SKM-1 treated with dmso at 0.1 percent for 144 hours (cell line): ENCODE measurements at regions not wholly inside any gene's neighbourhood (a gene's known extent, or its start where the extent isn't known, plus 50 kb on each side); places are given as distances from the start of the nearest gene placed in this dataset.
"Not testable (repeated sequence)": the region's sequence is repeated elsewhere in the genome, so short reads cannot be mapped to it uniquely, and the experiment has no call there.

Source experiments
- DNase-seq: peaks from one replicate; lab custom pipeline; 2025; ENCODE audit not compliant: unreplicated experiment; lab: John Stamatoyannopoulos, UW

DNA sequence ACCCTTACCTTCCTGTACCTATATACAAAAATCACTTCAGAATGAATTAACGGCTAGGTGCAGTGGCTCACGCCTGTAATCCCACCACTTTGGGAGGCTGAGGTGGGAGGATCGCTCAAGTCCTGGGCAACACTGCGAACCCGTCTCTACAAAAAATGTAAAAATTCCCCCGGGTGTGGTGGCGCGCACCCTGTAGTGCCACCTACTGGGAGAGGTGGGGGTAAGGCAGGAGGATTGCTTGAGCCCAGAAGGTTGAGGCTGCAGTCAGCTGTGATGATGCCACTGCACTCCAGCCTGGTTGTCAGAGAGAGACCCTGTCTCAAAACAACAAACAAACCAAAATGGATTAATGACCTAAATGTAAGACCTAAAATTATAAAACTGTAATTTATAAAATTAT, 307.6 kb downstream of the SPATA31A1 start:
- DNase-seq: not testable (repeated sequence)

DNA sequence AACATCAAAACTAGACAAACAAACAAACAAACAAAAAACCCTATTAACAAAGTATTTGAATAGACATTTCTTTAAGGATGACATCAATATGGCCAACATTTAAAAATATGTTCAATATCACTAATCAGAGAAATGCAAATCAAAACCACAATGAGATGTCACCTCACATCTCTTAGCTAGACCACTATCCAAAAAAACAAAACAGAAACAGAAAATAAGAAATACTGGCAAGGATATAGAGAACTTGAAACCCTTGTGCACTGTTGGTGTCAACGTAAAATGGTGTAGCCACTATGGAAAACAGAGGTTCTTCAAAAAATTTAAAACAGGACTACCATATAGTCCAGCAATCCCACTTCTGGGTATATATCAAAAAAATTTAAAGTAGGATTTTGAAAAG, 308.2 kb downstream of the SPATA31A1 start:
- DNase-seq: not testable (repeated sequence)

DNA sequence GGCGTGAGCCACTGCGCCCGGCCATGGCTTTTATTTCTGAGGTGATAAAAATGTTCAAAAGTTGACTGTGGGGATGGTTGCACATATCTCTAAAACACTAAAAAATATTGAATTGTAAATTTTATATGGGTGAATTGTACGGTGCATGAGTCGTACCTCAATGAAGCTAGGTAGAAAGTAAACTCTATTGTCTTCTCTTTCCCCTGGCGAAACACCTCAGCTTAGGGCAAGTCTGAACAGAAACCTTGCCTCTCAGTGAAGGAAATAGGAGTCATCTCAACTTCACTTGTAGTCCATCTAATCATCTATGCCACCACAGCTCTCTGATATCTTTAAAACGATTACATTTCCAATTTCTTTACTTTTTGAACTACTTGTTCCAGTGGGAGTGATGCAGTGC, 309.6 kb downstream of the SPATA31A1 start:
- not testable (repeated sequence) for DNase-seq

DNA sequence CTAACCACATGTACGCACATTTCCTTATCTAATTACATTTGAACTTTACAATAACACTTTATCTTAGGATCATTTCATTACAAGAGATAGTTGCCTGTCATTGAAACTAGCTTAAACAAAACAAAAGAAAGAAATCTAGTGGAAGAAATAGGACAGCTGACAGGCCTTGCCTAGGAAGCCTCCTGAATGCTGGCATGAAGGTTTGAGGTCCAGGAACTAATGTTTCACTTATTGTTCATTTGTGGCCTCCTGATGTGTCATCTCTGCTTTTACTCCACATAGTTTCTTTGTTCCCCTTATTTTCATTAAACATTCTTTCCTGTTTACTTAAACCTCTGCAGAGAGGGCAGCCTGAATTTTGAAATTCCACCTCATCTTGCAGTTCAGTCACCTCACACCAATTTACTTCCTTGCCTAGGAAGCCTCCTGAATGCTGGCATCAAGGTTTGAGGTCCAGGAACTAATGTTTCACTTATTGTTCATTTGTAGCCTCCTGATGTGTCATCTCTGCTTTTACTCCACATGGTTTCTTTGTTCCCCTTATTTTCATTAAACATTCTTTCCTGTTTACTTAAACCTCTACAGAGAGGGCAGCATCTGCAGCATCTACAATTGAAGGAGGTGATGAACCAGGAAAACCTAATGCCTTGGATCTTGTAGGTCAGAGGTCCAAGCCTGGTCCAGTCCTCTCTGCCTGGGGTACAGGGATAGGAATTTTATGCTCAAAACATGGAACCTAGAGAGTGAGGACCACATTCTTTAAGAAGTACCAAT, 319.2 kb downstream of the SPATA31A1 start:
- not testable (repeated sequence) for DNase-seq

DNA sequence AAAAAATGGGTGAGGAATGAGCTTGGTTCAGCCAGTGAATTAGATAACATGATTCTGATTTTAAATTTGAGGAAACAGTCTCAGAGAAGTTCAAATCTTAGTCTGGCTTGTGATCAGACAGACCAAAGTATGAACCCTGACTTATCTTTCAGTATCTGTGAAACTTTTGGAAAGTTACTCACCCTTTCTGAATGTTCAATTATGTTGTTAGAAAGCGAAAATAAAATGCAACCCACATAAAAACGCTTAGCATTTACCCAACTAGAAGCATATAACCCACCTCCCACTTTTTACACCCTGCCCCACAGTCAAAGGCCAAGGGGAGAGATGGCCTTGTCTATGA, 319.7 kb downstream of the SPATA31A1 start:
- not testable (repeated sequence) for DNase-seq

DNA sequence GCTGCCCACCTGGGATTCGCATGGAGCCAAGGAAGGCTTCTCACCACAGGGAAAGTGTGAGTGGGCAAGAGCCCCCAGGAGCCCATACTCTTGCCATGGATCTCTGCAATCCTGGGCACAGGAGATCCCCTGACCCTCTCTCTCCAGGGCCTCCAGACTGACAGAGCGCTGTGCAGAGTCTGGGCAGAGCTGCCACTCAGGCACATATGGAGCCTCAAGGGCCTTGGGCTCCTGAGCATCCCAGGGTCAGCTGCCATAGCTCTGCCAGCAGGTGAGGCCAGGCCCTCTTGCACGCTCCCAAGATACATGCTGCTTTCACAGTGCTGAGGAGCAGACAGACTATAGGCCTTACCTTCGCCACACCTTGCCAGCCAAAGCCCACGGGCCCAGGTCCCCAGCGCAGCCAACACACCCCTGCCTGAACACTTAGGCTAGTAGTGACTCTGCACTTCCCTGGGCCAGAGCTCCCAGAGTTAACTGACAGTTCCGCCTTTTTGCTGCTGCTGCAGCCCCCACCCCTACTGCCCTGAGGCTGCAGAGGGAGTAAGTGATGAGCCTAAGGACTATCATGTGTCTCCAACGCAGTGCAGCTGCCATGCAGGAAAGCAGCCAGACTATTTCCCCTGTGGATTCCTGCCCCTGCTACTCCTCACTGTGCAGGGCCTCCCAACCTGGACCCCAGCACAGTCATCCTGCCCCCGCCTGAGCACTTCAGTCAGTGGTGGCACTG, 323.2 kb downstream of the SPATA31A1 start:
- DNase-seq: not testable (repeated sequence)

DNA sequence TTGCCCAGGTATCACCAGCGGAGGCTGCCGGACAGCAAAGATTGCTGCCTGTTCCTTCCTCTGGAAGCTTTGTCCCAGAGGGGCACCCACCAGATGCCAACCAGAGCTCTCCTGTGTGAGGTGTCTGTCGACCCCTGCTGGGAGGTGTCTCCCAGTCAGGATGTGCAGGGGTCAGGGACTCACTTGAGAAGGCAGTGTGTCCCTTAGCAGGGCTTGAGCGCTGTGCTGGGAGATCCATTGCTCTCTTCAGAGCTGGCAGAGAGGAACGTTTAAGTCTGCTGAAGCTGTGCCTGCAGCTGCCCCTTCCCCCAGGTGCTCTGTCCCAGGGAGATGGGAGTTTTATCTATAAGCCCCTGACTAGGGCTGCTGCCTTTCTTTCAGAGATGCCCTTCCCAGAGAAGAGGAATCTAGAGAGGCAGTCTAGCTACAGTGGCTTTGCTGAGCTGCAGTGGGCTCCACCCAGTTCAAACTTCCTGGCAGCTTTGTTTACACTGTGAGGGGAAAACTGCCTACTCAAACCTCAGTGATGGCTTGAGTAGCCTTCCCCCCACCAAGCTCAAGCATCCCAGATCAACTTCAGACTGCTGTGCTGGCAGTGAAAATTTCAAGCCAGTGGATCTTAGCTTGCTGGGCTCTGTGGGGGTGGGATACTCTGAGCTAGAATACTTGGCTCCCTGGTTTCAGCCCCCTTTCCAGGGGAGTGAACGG, 325.4 kb downstream of the SPATA31A1 start:
- DNase-seq: not testable (repeated sequence)

DNA sequence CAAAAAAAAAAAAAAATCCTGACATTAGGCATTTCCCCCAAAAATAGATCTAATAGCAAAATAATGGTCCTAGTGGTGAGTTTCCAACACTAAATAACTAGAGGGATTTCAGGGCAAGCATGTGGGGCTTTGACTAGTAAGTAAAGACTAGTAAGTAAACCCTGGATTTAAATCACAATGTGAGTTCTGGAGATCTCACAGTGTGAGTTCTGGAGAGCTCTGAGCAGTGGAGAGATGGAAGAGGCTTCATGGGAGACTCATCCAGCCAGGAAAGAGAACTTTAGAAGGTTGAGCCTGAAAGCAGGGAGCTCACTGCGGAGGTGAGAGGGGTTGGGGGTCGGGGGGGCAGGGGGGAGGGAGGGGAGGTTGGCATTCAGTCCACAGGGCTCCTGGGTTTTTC, 373.4 kb downstream of the SPATA31A1 start:
- not testable (repeated sequence) for DNase-seq

DNA sequence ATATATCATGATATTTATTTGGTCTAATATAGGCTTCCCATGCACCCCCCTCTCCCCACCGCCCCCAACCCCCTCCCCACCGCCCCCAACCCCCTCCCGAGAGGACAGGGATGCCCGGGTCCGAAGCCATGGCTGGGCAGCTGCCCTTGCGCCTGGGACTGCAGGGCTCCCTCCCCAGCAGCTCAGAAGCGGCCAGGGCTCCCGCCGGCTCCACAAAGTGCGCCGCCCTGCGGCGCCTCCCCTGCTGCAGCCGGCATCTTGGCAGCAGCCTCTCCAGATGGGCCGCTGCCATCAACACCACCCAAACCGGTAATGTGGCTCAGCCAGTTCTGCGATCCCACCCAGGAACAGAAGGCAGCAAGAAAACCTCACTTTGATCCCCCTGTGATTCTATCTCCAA, 389.4 kb downstream of the SPATA31A1 start:
- not testable (repeated sequence) for DNase-seq

DNA sequence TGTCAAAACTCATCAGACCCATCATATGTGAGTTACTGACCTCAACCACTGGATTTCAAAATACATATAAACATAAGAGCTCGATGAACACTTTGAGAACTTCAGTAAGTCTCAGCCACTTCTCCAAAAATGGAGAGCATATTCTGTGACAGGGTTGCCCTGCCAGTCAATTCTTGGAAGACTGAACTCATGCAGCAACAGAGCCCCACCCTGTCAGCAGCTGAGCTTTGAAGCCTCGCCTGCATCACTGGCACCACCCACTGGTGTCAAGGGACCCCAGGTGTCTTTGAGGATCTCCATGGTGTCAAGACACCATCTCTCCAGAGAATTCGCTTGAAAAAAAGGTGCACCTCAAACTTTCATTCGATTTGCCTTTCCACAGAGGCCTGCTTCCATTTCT, 420.1 kb downstream of the SPATA31A1 start:
- DNase-seq: not testable (repeated sequence)

DNA sequence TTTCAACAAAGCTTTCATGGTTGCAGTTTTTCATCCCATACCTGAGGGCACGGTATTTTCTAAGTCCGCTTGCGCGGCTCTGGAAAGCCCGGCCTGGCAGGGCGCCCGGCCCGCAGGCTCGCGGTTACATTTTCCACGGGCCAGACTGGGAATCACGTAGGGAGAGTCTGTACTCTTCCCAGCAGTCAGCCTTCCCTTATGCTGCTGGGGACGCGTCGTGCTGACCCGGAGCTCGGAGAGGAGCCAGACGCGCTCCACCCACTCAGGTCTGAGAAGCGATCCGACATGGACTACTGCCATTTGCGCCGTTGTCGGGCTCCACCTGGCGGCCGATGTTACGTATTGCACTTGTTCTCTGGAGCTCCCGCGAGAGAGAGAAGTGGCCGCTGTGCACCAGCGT, 435.9 kb downstream of the SPATA31A1 start:
- not testable (repeated sequence) for DNase-seq

DNA sequence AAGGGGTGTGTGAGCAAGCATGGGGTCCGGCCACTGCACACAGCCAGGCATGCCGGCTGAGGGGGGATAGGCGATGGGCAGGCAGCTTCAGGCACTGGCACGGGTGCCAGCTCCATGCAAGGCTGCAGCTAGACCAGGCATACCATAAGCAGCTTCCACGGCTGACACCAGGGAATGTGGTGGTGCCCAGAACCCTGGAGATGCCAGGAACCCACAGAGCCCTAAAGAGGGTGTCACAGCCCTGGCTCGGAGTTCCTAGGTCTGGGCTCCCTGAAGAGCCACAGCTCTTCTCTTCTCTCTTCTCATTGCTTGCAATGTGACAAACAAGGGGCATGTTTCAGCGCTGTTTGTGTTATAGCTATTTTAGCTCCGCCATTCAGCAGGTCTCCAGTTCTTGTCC, 442.5 kb downstream of the SPATA31A1 start:
- not testable (repeated sequence) for DNase-seq

DNA sequence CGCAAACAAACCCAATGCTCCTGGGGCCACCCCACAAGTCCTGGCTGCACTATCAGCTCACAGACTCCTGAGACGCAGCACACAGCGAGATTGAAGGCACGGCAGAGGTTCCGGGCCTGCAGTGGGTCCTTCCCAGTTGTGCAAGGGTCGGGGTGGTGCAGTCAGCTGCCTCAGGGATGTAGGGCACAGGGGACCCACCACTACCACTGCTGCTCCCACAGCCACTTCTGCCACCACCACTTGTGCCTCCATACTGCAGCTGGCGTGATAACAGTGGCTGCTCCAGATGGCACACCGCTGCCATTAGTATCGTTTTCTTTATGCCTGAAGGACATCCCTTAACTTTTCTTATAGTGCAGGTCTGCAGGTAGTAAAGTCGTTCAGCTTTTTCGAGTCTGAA, 443.8 kb downstream of the SPATA31A1 start:
- not testable (repeated sequence) for DNase-seq

DNA sequence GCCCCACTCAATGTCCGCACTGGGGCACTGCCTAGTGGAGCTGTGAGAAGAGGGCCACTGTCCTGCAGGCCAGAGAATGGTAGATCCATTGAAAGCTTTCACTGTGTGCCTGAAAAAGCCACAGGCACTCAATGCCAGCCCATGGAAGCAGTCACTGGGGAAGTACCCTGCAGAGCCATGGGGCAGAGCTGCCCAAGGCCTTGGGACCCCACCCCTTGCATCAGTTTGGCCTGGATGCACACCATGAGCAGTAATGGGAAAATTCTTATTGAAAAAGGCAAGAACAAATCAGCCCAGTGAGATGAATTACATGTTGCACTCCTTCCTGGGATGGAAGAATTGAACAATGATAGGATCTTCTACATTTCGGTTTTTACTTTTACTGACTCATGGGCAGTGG, 447.1 kb downstream of the SPATA31A1 start:
- not testable (repeated sequence) for DNase-seq

DNA sequence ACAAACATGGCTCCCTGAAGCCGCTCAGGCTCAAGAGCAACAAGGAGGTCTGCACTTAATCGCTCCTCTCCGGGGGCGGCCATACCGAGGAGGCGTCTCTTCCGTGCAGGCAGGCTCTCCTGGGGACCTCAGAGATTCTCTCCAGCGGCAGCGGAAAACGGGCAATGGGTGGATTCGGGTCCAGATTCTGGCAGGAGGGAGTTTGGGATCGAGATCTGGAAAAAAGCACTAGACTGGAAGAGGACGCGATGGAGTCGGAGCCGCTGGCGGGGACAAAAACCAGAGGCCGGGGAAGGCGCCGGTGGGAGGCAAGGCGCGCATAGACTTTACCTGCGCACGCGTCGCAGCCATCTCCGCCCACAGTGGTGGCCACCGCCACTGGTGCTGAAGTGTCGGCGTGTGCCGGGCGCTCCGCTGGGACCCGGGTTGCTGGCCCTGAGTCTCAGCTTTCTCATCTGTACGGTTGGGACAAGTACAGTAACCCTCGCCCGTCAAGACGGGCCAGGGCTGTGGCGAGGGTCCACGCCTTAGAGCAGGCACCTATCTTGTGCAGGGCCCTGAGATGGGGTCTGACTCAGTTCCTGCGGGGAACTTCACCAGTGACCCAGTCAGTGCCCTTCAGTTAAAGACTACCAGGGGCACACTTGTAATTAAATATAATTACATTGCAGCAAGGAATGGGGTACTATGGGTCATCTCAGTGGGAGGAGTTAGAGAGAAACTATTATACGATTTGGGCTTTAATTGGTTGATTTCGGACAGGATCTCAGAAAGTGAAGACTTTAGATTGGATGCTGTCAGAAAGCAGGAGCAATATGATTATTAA, 454.1 kb downstream of the SPATA31A1 start:
- not testable (repeated sequence) for DNase-seq

DNA sequence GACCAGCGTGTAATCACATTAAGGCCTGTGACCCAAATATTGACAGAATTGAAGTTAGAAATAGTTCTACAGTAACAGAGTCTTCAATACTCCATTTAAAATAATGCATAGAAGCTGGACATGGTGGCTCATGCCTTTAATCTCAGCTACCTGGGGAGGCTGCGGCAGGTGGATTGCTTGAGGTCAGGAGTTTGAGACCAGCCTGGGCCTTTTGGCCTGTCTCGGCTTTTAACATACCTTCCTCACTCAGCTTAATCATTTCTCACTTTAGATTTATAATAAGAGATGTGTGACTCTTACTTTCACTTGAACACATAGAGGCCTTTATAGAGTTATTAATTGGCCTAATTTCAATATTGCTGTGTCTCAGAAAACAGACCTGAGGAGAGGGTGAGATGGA, 454.9 kb downstream of the SPATA31A1 start:
- DNase-seq: not testable (repeated sequence)

DNA sequence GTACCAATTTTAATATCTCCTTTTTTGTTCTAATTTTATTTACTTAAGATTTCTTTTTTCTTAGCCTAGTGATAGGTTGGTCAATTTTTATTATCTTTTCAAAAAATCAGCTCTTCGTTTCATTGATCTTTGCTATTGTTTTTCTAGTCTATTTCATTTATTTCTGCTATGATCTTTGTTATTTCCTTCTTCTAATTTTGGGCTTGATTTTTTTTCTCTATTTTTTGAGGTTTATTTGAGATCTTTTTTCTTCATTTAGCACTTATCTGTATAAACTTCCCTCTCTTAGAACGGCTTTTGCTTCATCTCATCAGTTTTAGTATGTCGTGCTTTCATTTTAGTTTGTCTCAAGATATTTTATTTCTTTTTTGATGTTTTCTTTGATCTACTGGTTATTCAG, 456.1 kb downstream of the SPATA31A1 start:
- DNase-seq: not testable (repeated sequence)

DNA sequence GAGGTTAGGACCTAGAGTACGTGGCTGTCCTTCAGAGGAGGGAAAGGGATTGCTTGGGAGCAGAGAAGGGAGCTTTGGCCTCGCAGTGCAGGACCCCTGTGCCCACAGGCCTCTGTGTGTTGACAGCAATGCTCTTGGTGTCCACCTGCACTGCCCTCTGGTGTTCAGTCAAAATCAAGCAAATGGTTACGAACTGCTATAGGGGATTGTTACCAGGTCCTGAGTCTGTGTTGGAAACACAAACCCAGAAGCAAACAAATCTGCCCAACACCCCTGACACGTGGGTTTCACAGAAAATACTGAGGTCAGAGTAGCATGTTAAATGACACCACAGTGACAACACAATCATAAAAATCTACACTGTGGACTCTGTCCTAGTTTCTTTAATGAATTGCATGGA, 473.0 kb downstream of the SPATA31A1 start:
- DNase-seq: not testable (repeated sequence)
